ENCODE measurements at regions not wholly inside any gene's neighbourhood (a gene's known extent, or its start where the extent isn't known, plus 50 kb on each side); places are given as distances from the start of the nearest gene placed in this dataset.

DNA sequence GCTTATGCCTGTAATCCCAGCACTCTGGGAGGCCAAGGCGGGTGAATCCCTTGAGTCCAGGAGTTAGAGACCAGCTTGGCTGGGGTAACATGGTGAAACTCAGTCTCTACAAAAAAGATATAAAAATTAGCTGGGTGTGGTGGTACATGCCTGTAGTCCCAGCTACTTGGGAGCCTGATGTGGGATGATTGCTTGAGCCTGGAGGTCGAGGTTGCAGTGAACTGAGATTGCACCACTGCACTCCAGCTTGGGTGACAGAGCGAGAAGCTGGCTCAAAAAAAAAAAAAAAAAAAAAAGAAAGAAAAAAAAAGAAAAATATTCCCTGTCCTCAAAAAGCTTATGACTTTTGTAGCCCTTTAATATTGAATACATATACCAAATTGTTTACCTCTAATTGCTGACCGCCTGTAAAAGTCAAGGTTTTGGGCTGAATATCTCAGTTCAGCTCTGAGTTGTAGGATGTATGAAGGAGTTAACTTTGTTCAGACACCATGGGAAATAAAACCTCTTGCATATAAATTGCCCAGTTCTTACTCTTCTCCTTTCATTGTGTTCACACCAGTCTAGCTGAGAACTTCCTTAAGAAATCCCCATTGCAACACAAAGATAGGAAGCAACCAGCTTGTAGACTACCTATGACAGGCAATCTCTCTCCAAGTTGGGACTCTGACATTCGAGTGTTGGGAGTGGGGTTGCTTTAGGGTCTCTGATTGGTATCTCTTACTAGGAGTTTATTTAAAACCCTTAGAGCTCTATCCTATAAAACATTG, 97.6 kb upstream of the RASGRP1 start:
- 74 to 90% methylated on average over 4 to 5 of the region's 5 CpGs for WGBS, 2 donors (ENCODE audit: low coverage in 1 of 2)
- no peak for DNase-seq
- H3K4me1 ChIP-seq: no peaks in the 10 kb centered on the region
- no peak overlapping the region for H3K27ac ChIP-seq
- intact Hi-C loops (cut with DNase I; ENCODE audit: low total_unique reads): no loop called here
- TF ChIP-seq POLR2AphosphoS5 (IDR thresholded peaks at IDR 0.05) (no peak), CTCF (IDR thresholded peaks at IDR 0.05) (no peak), EP300 (IDR thresholded peaks at IDR 0.05; ENCODE audit: low read depth) (no peak), POLR2A (IDR thresholded peaks at IDR 0.05) (no peak)
- no peaks in the 10 kb centered on the region for H3K27me3 ChIP-seq
- no peaks in the 10 kb centered on the region for H3K9me3 ChIP-seq
- H3K36me3 ChIP-seq: no peaks in the 10 kb centered on the region
- in situ Hi-C loops (cut with MboI; ENCODE audit: low pct_ligation_motif_present in 1 of 4, low pct_unique_long_range_greater_than_20kb in 1 of 4, low sequenced_read_pairs in 3 of 4): no loop called here
- no peak overlapping the region for H3K4me3 ChIP-seq

GRCh38 chr15:38662805-38663204, 98.2 kb upstream of the RASGRP1 start:
- no peaks in the 10 kb centered on the region for H3K9me3 ChIP-seq
- WGBS, 2 donors (ENCODE audit: low coverage in 1 of 2): 43 to 78% methylated on average over 1 to 2 of the region's 2 CpGs
- TF ChIP-seq POLR2AphosphoS5 (IDR thresholded peaks at IDR 0.05): no peak
- no peak for TF ChIP-seq POLR2A (IDR thresholded peaks at IDR 0.05)
- no peak for TF ChIP-seq EP300 (IDR thresholded peaks at IDR 0.05; ENCODE audit: low read depth)
- no peak for TF ChIP-seq CTCF (IDR thresholded peaks at IDR 0.05)
- intact Hi-C loops (cut with DNase I; ENCODE audit: low total_unique reads): no loop called here
- no peak for DNase-seq
- H3K27ac ChIP-seq: no peak overlapping the region
- no peaks in the 10 kb centered on the region for H3K27me3 ChIP-seq
- in situ Hi-C loops (cut with MboI; ENCODE audit: low pct_ligation_motif_present in 1 of 4, low pct_unique_long_range_greater_than_20kb in 1 of 4, low sequenced_read_pairs in 3 of 4): no loop called here
- H3K36me3 ChIP-seq: no peaks in the 10 kb centered on the region
- no peak overlapping the region for H3K4me3 ChIP-seq
- H3K4me1 ChIP-seq: no peaks in the 10 kb centered on the region

GRCh38 chr15:38665586-38666305, 101.1 kb upstream of the RASGRP1 start:
- Histone ChIP-seq H3K27me3 (no peaks in the 10 kb centered on the region), H3K4me1 (no peaks in the 10 kb centered on the region), H3K4me3 (no peak overlapping the region), H3K27ac (no peak overlapping the region), H3K36me3 (no peaks in the 10 kb centered on the region), H3K9me3 (no peaks in the 10 kb centered on the region)
- in situ Hi-C loops (cut with MboI; ENCODE audit: low pct_ligation_motif_present in 1 of 4, low pct_unique_long_range_greater_than_20kb in 1 of 4, low sequenced_read_pairs in 3 of 4): no loop called here
- no peak for TF ChIP-seq POLR2AphosphoS5 (IDR thresholded peaks at IDR 0.05)
- TF ChIP-seq EP300 (IDR thresholded peaks at IDR 0.05; ENCODE audit: low read depth): no peak
- no peak for TF ChIP-seq CTCF (IDR thresholded peaks at IDR 0.05)
- TF ChIP-seq POLR2A (IDR thresholded peaks at IDR 0.05): no peak
- intact Hi-C loops (cut with DNase I; ENCODE audit: low total_unique reads): no loop called here
- 87 to 88% methylated on average over 3 of the region's 3 CpGs for WGBS, 2 donors (ENCODE audit: low coverage in 1 of 2)
- no peak for DNase-seq

DNA sequence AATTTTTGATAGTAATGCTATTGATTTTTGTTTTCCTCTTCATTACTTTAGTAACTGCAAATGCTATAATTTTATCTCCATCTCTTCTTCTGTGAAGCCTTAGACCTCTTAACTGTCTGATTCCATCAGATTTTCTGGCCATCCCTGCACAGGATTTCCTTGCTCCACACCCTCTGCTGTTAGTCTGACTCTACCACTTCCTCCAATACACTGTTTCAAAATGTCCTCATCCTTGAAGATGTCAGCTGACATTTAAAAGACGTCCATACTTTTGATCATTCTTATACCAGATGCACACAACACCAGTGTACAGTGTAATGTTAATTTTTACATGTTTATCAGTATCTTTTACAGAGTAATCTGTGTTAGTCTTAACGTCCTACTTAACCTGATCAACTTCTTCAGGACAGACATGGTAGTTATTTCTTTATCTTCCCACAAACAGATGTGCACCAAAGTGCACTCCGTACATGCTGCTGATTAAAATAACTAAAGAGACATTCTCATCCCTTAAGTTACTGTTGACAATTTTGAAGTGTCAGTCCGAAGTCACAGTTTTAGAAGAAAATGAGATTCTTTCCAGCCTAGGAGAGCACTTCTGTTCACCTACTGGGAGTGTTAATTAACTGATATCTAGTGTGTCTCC, 102.4 kb upstream of the RASGRP1 start:
- Histone ChIP-seq H3K27me3 (no peaks in the 10 kb centered on the region), H3K36me3 (no peaks in the 10 kb centered on the region), H3K9me3 (no peaks in the 10 kb centered on the region), H3K4me3 (no peak overlapping the region), H3K4me1 (no peaks in the 10 kb centered on the region), H3K27ac (no peak overlapping the region)
- no peak for DNase-seq
- in situ Hi-C loops (cut with MboI; ENCODE audit: low pct_ligation_motif_present in 1 of 4, low pct_unique_long_range_greater_than_20kb in 1 of 4, low sequenced_read_pairs in 3 of 4): no loop called here
- TF ChIP-seq POLR2A (IDR thresholded peaks at IDR 0.05): no peak
- WGBS, 2 donors (ENCODE audit: low coverage in 1 of 2): 47 to 50% methylated on average over 4 of the region's 4 CpGs
- intact Hi-C loops (cut with DNase I; ENCODE audit: low total_unique reads): no loop called here

All from transverse colon (tissue), 4 donors.